Endodermal cell (in vitro differentiated cells): ENCODE measurements at regions not wholly inside any gene's neighbourhood (a gene's known extent, or its start where the extent isn't known, plus 50 kb on each side); places are given as distances from the start of the nearest gene placed in this dataset.
"Not testable (repeated sequence)": the region's sequence is repeated elsewhere in the genome, so short reads cannot be mapped to it uniquely, and the experiment has no call there.

Source experiments
- DNase-seq: peaks from one replicate; pipeline ENCODE4 v3.0.0-alpha.2; 2017
- H3K27ac ChIP-seq: 2 replicates; pipeline ENCODE4 v1.5.1; 2013; ENCODE audit warnings: mild to moderate bottlenecking, low read depth, low read length, moderate library complexity
- H3K27me3 ChIP-seq: 2 replicates; pipeline ENCODE4 v1.6.1; 2013; ENCODE audit warnings: mild to moderate bottlenecking, low read length, moderate library complexity; ENCODE audit not compliant: insufficient read depth, control insufficient read depth, poor library complexity, severe bottlenecking
- H3K36me3 ChIP-seq: 2 replicates; pipeline ENCODE4 v1.7.0; 2013; ENCODE audit warnings: mild to moderate bottlenecking, low read length, moderate library complexity; ENCODE audit not compliant: control insufficient read depth, insufficient read depth
- H3K4me1 ChIP-seq: one replicate; pipeline ENCODE4 v1.7.0; 2013; ENCODE audit warnings: low read length; ENCODE audit not compliant: control insufficient read depth, insufficient read depth
- H3K4me3 ChIP-seq: 2 replicates; pipeline ENCODE4 v1.5.1; 2013; ENCODE audit warnings: mild to moderate bottlenecking, low read length, moderate library complexity
- H3K9ac ChIP-seq: 2 replicates; pipeline ENCODE4 v1.6.1; 2013; ENCODE audit warnings: mild to moderate bottlenecking, low read length, moderate library complexity; ENCODE audit not compliant: poor library complexity, severe bottlenecking; ENCODE audit errors: extremely low read depth
- H3K9me3 ChIP-seq: 2 replicates; pipeline ENCODE4 v1.6.1; 2013; ENCODE audit warnings: mild to moderate bottlenecking, low read length, moderate library complexity; ENCODE audit not compliant: control insufficient read depth
- H3K27ac Mint-ChIP-seq: 2 replicates; pipeline ENCODE4 v1.8.0; 2020; ENCODE audit warnings: mixed read lengths
- H3K27me3 Mint-ChIP-seq: 2 replicates; pipeline ENCODE4 v1.8.0; 2021; ENCODE audit warnings: mild to moderate bottlenecking, mixed read lengths; ENCODE audit not compliant: insufficient read depth
- H3K36me3 Mint-ChIP-seq: 2 replicates; pipeline ENCODE4 v1.8.0; 2020; ENCODE audit warnings: low read depth, mixed read lengths
- H3K4me1 Mint-ChIP-seq: 2 replicates; pipeline ENCODE4 v1.8.0; 2020; ENCODE audit warnings: mixed read lengths
- H3K4me3 Mint-ChIP-seq: 2 replicates; pipeline ENCODE4 v1.8.0; 2020; ENCODE audit warnings: mild to moderate bottlenecking, moderate library complexity, mixed read lengths
- H3K9me3 Mint-ChIP-seq: 2 replicates; pipeline ENCODE4 v1.8.0; 2020; ENCODE audit warnings: mild to moderate bottlenecking, mixed read lengths
- WGBS, 2 experiments: methylation state at CpG; one replicate each; pipeline versions ENCODE4 v1.1.5 to v1.1.7; 2013; ENCODE audit warnings: missing lambda C conversion rate in 2 of 2, mixed read lengths in 1 of 2; ENCODE audit not compliant: insufficient coverage in 1 of 2, insufficient read length in 1 of 2; 5-methylcytosine and 5-hydroxymethylcytosine counted together

DNA sequence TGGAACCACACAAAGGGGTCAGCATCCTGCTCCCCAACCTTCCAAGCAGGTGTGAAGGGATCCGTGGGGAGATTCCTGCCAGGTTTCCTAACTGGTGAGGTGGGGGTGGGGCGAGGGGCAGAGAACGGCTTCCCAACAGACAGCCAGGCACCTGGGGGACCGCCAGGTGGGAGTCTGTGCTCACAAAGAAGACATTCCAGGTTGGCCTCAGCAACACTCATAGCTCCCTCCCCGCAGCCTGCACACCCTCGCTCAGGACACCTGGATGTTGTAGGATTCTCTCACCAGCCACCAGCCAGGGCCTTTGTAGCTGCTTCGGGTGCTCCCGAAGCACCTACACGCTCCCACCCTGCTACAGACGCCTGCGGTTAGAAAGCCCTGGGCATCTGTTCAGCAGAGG lies 184.8 kb upstream of the FAM240B start:
- H3K27ac ChIP-seq, H3K9me3 ChIP-seq, H3K4me1 Mint-ChIP-seq, H3K9me3 Mint-ChIP-seq, H3K27me3 ChIP-seq, H3K4me3 Mint-ChIP-seq, H3K4me1 ChIP-seq, H3K27me3 Mint-ChIP-seq, H3K4me3 ChIP-seq, H3K36me3 ChIP-seq, H3K36me3 Mint-ChIP-seq, DNase-seq, H3K9ac ChIP-seq, H3K27ac Mint-ChIP-seq: not testable (repeated sequence)
- WGBS, 2 experiments, result no CpG with 5 or more reads among the region's 11 CpGs

DNA sequence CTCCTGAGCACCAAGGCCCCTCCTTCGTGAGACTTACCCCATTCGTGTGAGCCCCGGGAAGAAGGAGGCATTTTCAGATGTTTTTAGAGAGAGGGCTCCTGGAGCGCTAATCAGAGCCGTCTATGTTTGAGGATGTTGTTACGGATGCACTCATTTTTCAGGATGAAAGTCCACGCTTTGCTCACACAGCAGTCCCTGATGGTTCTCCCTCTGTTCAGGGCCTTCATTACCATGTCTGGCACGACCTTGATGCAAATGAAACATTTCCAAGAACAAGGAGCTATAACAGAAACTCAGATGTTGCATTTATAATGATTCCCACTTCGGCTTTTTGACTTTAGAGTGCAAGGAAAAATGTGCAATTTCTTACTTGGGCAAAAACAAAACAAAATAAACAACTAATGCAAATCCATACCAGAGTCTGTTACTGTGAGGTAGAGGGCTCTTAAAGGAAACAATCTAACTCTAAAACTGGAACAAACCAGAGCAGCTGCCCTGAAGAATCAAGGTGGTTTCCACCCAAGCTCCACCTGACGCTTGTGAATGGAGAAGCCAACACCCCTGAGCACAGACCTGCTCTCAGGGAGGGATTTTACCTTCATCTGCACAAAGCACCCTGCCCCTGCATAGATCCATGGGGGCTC lies 181.7 kb upstream of the FAM240B start:
- not testable (repeated sequence) for H3K27ac Mint-ChIP-seq
- WGBS, 2 experiments, result no CpG with 5 or more reads among the region's 10 CpGs

DNA sequence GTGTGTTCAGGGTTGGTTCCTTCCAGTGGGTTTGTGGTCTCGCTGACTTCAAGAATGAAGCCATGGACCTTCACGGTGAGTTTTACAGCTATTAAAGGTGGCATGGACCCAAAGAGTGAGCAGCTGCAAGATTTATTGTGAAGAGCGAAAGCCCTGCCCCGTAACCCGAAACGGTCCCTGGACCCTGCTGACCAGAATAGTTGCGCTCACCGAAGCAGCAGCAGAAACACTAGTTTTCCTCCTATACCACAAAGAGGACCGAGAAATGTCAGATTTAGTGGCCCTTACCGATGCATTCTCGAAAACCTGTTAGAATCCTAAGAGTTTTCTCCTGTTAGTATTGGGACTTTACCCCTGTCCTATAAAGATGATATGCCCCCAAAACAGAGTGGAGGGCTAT lies 176.5 kb upstream of the FAM240B start:
- H3K4me1 Mint-ChIP-seq, H3K36me3 Mint-ChIP-seq, H3K27ac ChIP-seq, H3K4me3 Mint-ChIP-seq, H3K36me3 ChIP-seq, H3K4me1 ChIP-seq, DNase-seq, H3K9me3 ChIP-seq, H3K27me3 ChIP-seq, H3K27me3 Mint-ChIP-seq, H3K4me3 ChIP-seq, H3K27ac Mint-ChIP-seq, H3K9ac ChIP-seq, H3K9me3 Mint-ChIP-seq: not testable (repeated sequence)
- WGBS, 2 experiments, result no CpG with 5 or more reads among the region's 11 CpGs

More for the DNA sequence above, 181.7 kb upstream of the FAM240B start:
- not testable (repeated sequence) for H3K9me3 Mint-ChIP-seq, H3K4me3 Mint-ChIP-seq, H3K36me3 Mint-ChIP-seq, H3K36me3 ChIP-seq, H3K9ac ChIP-seq, H3K4me3 ChIP-seq, H3K27me3 Mint-ChIP-seq, H3K4me1 ChIP-seq, DNase-seq, H3K4me1 Mint-ChIP-seq, H3K27me3 ChIP-seq, H3K9me3 ChIP-seq, H3K27ac ChIP-seq

DNA sequence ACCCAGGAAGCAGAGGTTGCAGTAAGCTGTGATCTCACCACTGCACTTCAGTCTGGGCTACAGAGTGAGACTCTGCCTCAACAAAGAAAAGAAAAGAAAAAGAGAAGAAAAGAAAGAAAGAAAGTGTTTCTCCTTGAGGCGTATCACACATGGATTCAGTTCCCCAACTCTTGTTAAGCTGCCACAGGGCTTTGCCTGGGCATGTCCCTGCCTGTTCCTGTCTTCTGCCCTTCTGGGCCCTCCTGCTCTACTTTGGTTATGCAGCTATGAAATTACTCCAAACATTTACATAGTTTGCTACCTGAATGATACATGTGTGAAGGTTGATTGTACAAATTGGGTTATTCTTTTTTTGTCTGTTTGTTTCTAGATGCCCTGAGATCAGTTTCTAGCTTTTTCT lies 175.3 kb upstream of the FAM240B start:
- not testable (repeated sequence) for H3K9ac ChIP-seq, H3K27ac ChIP-seq, H3K4me1 Mint-ChIP-seq, H3K4me3 ChIP-seq, H3K36me3 Mint-ChIP-seq, H3K9me3 Mint-ChIP-seq, H3K27ac Mint-ChIP-seq, H3K27me3 Mint-ChIP-seq, DNase-seq, H3K9me3 ChIP-seq, H3K36me3 ChIP-seq, H3K27me3 ChIP-seq, H3K4me1 ChIP-seq, H3K4me3 Mint-ChIP-seq
- WGBS, 2 experiments, result no CpG with 5 or more reads among the region's 1 CpG

DNA sequence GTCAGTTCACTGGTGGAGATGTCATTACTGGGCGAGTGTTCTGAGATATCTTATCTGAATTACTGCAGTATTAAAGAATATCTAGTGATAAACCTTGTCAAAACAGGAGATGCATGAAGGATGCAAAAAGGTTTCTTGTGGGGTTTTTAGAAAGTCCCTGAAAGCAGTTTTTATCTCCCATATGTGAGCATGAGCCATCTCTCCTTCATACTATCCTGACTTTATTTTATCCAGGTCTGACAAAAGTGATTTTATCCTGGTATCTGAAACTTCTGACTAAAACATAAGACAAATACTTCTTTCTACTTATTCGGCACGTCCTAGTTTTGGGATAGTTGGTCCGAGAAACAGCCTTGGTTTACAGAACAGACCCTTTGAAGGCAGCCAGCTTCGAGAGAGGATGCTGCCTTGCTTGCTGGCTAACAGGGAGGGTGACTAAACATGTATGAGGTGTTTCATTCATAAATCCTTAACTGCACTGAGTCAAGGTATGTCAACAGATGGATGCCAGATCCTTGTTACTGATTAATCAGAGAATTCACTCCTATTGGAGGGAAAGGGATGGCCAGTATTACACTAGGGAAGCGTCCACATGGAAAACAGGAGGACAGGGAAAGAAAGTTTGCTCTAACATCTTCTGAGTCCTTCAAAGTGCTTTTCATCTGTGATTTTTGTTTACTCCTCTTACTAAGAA lies 172.8 kb upstream of the FAM240B start:
- H3K36me3 Mint-ChIP-seq, H3K9me3 Mint-ChIP-seq, H3K4me3 Mint-ChIP-seq, H3K27me3 ChIP-seq, H3K27me3 Mint-ChIP-seq, H3K9ac ChIP-seq, H3K4me1 ChIP-seq, H3K27ac Mint-ChIP-seq, H3K4me3 ChIP-seq, H3K9me3 ChIP-seq, H3K36me3 ChIP-seq, DNase-seq, H3K4me1 Mint-ChIP-seq, H3K27ac ChIP-seq: not testable (repeated sequence)
- WGBS, 2 experiments, result no CpG with 5 or more reads among the region's 6 CpGs

DNA sequence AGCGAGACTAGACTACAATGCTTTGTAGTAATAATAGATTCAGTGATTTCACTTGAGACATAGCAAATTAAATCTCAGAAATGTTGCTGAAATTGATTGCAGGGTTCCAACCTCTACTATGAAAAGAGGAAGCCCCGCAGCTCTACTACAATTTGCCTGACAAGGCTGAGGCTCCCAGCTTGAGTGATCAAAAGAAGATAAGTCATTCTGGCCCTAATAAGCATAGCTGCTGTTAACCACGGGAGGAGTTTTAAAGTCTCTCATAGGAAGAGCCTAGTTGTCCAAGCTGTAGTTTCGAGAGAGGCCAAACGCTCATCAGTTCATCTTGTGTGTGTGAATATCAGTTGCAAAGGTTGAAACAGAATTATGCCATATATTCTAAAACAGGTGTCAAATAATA lies 166.1 kb upstream of the FAM240B start:
- DNase-seq, H3K4me1 ChIP-seq, H3K27ac ChIP-seq, H3K36me3 ChIP-seq, H3K4me3 ChIP-seq, H3K9me3 ChIP-seq, H3K27ac Mint-ChIP-seq, H3K4me3 Mint-ChIP-seq, H3K27me3 ChIP-seq, H3K9ac ChIP-seq, H3K27me3 Mint-ChIP-seq, H3K36me3 Mint-ChIP-seq, H3K9me3 Mint-ChIP-seq, H3K4me1 Mint-ChIP-seq: not testable (repeated sequence)
- WGBS, 2 experiments, result no CpG with 5 or more reads among the region's 5 CpGs

DNA sequence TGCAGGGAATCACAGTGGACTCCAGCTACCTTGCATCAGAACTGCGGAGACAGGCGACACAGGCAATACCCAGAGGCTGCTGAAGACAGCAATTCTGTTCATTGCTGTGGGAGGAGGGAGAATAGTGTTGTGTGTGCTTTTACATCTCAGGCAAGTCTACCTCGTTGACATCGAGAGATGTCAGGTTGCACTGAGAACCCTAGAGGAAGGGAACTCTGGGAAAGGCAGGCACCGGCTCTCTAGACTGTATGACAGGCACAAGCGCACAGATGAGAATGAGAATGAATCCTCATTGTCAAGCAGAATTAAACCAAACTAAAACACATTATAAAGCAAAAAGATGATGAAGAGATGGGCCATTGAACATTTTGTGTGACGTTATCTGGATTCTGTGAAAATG lies 155.7 kb upstream of the FAM240B start:
- H3K27ac Mint-ChIP-seq, H3K4me3 ChIP-seq, H3K36me3 Mint-ChIP-seq, H3K27me3 Mint-ChIP-seq, H3K9me3 ChIP-seq, H3K36me3 ChIP-seq, H3K27ac ChIP-seq, H3K9me3 Mint-ChIP-seq, DNase-seq, H3K4me1 ChIP-seq, H3K4me3 Mint-ChIP-seq, H3K9ac ChIP-seq, H3K27me3 ChIP-seq, H3K4me1 Mint-ChIP-seq: not testable (repeated sequence)
- 100% methylated on average over 2 of the region's 7 CpGs; no CpG with 5 or more reads in 1 of the 2 experiments for WGBS, 2 experiments
